ENCODE measurements at regions not wholly inside any gene's neighbourhood (a gene's known extent, or its start where the extent isn't known, plus 50 kb on each side); places are given as distances from the start of the nearest gene placed in this dataset.

DNA sequence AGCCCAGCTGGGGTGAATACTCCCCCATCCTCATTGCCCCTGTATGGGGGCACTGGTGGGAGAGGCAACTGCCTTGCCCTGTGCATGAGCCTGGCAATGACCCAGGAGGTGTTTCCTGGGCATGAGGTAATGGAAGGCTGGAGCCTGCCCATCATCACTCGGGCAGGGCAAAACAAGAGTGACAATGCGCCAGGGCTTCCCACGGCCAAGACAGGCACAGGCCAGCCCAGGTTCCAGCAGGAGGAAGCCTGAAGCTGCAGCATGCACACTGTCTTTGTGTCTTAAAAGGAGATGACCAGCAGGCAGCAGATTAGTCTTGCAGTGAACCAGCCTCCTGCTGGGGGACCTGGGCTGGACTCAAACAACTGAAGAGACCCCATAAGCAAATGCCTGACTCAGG is 92.2 kb upstream of the SMIM23 start:
- no peak for DNase-seq (ENCODE audit: low spot score)
- ATAC-seq (ENCODE audit: low FRiP score): no peak
- TF ChIP-seq, protein P1, sequence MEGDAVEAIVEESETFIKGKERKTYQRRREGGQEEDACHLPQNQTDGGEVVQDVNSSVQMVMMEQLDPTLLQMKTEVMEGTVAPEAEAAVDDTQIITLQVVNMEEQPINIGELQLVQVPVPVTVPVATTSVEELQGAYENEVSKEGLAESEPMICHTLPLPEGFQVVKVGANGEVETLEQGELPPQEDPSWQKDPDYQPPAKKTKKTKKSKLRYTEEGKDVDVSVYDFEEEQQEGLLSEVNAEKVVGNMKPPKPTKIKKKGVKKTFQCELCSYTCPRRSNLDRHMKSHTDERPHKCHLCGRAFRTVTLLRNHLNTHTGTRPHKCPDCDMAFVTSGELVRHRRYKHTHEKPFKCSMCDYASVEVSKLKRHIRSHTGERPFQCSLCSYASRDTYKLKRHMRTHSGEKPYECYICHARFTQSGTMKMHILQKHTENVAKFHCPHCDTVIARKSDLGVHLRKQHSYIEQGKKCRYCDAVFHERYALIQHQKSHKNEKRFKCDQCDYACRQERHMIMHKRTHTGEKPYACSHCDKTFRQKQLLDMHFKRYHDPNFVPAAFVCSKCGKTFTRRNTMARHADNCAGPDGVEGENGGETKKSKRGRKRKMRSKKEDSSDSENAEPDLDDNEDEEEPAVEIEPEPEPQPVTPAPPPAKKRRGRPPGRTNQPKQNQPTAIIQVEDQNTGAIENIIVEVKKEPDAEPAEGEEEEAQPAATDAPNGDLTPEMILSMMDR (IDR thresholded peaks at IDR 0.05): no peak

DNA sequence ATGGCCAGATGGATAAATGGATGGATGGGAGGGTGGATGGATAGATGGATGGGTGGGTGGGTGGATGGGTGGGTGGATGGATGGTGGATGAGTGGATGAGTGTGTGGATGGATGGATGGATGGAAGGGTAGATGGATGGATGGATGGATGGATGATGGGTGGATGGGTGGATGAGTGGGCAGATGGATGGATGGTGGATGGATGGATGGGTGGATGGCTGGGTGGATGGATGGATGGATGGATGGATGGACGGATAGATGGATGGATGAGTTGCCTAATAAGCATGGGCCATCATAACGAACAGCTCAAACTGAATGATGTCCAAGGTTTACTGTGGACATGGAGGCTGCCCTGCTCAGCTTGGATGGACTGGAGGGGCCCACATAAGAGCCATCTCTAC is 89.8 kb upstream of the SMIM23 start:
- no peak for ATAC-seq (ENCODE audit: low FRiP score)
- DNase-seq (ENCODE audit: low spot score): no peak
- TF ChIP-seq, protein P1 (IDR thresholded peaks at IDR 0.05): no peak

DNA sequence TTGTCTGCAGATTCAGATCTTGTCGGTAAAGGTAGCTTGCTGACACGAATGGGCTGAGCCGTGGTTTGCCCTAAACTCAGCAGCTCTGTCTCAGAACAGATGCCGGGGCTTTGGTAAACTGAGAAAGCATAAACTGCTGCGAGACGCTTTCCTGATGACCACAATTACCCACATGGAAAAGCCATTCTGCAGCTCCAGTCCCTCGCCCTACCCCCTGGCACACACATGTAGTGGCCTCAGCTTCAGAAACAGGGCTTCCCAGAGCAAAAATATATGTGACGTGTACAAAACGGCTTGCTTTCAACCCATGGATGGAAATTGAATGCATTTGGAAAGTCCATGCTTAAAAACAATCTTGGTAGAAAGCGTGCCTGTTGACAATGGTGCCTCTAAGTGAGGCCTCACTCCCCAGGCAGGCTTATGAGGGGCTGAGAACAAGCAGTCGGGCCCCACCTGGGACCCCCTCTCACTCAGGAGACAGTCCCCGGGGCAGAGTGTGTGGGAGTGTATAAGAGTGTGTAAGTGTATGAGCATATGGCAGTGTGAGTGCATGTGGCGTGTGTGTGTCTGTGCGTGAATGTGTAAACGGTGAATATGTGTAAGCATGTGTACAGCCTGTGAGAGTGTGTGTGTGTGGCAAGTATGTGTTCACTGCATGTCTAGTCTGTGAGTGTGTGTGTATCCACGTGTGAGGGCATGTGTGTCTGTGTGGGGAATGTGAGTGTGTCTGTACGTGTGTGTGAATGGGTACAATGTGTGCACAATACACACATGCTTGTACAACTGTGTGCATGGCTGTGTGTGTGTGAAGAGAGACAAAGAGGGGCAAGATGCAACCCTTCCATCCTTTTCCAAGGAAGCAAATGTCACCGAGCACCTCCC is 88.2 kb upstream of the SMIM23 start:
- no peak for DNase-seq (ENCODE audit: low spot score)
- TF ChIP-seq, protein P1 (IDR thresholded peaks at IDR 0.05): no peak
- ATAC-seq (ENCODE audit: low FRiP score): no peak

DNA sequence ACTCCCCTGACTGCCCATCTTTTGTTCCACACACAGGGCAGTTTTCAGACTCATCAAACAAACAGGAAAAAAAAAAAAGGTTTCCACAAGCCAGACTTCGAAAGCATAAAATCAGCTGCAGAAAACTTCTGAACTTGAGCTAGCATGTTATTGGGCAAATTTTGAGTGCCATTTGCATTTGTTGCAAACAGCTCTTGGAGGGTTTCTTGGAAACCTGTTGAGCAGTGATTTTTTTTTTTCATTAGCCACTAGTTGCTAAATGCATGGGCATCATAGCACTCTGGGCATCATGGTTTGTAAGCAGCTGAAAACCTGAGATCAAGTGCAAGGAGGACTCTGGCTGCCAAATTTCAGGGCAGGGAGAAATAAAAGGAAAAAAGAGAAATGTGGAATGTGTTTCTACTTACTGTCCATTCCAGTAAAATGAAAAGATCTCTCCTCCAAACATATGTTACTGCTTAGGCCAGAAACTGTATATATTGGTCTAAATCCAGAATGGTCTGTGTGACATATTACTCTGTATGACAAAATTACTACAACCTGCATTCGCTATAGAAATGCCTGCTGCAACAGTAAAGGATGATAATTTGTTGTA is 85.2 kb upstream of the SMIM23 start:
- TF ChIP-seq, protein P1 (IDR thresholded peaks at IDR 0.05): no peak
- ATAC-seq (ENCODE audit: low FRiP score) (no peak), DNase-seq (ENCODE audit: low spot score) (no peak)

DNA sequence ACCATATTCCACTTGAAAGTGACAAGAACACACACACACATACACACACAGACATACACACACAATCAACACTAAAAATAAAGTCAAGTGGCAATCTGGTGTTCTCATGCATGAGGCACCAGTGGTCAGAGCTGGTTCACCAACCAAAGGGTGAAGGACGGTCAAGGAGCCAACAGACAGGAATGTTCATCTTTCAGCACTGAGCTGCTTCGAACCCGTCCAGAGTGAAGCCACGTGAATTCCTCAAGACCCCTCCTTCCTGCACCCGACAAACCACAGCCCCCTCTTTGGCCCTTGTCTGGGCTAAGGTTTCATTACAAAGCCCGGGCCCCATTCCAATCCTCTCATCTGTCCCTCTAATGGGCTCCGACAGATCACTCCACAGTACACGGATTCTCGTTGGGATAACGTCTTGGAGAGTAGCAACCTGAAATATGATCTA is 84.5 kb upstream of the SMIM23 start:
- no peak for DNase-seq (ENCODE audit: low spot score)
- TF ChIP-seq, protein P1 (IDR thresholded peaks at IDR 0.05): no peak
- ATAC-seq (ENCODE audit: low FRiP score): no peak

DNA sequence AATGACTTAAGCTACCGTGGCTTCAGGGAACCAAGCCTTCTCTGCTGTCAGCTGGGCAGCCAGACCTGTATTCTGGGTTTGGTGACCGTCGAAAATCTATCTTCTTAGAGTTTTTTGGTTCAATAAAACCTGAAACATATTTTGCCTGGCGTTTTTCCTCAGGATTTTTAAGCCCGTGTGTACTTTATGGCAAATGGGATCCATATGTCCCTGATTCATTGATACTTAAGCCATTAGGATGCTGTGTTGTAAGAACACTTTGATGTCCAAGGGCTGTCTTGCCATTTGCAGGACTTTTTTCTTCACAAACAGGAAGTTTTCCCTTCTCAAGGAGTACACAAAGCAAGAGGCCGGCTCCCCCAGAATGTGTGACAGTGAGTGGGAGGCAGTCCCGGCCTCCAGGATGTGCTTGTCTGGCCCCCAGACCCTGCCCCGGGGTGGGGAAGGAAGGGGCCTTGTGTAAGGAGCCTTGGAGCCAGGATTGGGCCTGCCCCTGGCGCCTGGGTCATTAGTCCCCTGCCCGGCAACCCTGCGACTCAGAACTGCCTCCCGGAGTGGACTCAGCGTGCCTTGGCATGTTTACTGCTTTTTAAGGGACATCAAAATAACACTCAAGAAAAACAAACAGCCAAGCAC is 83.4 kb upstream of the SMIM23 start:
- DNase-seq (ENCODE audit: low spot score) (no peak), ATAC-seq (ENCODE audit: low FRiP score) (no peak)
- TF ChIP-seq, protein P1 (IDR thresholded peaks at IDR 0.05): no peak
